Breast epithelium (tissue), 4 donors: ENCODE measurements at regions not wholly inside any gene's neighbourhood (a gene's known extent, or its start where the extent isn't known, plus 50 kb on each side); places are given as distances from the start of the nearest gene placed in this dataset.

Experiments
- DNase-seq, 2 donors: peaks; one replicate each; pipeline ENCODE4 v3.0.0-alpha.2; 2019; ENCODE audit warnings: low spot score in 2 of 2
- H3K27ac ChIP-seq, 2 donors: fragments of 200-600 bp; sonication (generic) in 1 of 2; one replicate each; pipeline ENCODE4 v1.5.1; 2016 to 2019; ENCODE audit warnings: mild to moderate bottlenecking in 1 of 2
- H3K27me3 ChIP-seq, 2 donors: fragments of 200-600 bp; sonication (generic) in 1 of 2; one replicate each; pipeline versions ENCODE4 v1.5.1 to v1.6.0; 2017 to 2019; ENCODE audit warnings: control low read depth in 1 of 2, mild to moderate bottlenecking in 1 of 2
- H3K36me3 ChIP-seq: fragments of 200-600 bp; one replicate; pipeline ENCODE4 v1.5.1; 2019
- H3K4me1 ChIP-seq, 2 donors: fragments of 200-600 bp; sonication (generic); one replicate each; pipeline ENCODE4 v1.5.1; 2016 to 2019; ENCODE audit warnings: control low read depth in 1 of 2
- H3K4me3 ChIP-seq, 3 donors: fragments of 200-600 bp; sonication (generic); 1 replicate in 2 of 3; 2 replicates in 1 of 3; pipeline ENCODE4 v1.5.1; 2016 to 2019; ENCODE audit warnings: mild to moderate bottlenecking in 3 of 3, moderate library complexity in 2 of 3
- H3K9me3 ChIP-seq, 2 donors: fragments of 200-600 bp; sonication (generic) in 1 of 2; one replicate each; pipeline ENCODE4 v1.5.1; 2016 to 2019; ENCODE audit warnings: control low read depth in 1 of 2
- CTCF ChIP-seq, 3 donors: fragments of 450-650 bp; IDR thresholded peaks; one replicate each; pipeline ENCODE4 v1.5.1; 2016 to 2017; ENCODE audit warnings: antibody characterized with exemption in 3 of 3, mild to moderate bottlenecking in 3 of 3, moderate library complexity in 3 of 3
- POLR2A ChIP-seq: fragments of 450-650 bp; IDR thresholded peaks from one replicate; pipeline ENCODE4 v1.6.1; 2016; ENCODE audit warnings: antibody characterized with exemption, mild to moderate bottlenecking, moderate library complexity
- POLR2AphosphoS5 ChIP-seq, 3 donors: sonication (generic); formaldehyde crosslinking; IDR thresholded peaks; one replicate each; pipeline ENCODE4 v1.6.1; 2017; ENCODE audit warnings: antibody characterized with exemption in 3 of 3
- intact Hi-C: fragments of 100-400 bp; cut with DNase I; formaldehyde crosslinking; loops from one replicate; pipeline ENCODE4 v1.15.1; 2023; ENCODE audit warnings: low total_unique reads

- H3K4me1 ChIP-seq, result no peaks in the 10 kb centered on the region
- intact Hi-C loops, result no loop called here
- TF ChIP-seq CTCF (IDR thresholded peaks at IDR 0.05) (no peak), POLR2A (no peak), POLR2AphosphoS5 (IDR thresholded peaks at IDR 0.05) (no peak)
- no peaks in the 10 kb centered on the region for H3K36me3 ChIP-seq
- DNase-seq, result no peak
- no peaks in the 10 kb centered on the region for H3K27me3 ChIP-seq
- no peaks in the 10 kb centered on the region for H3K9me3 ChIP-seq
- H3K27ac ChIP-seq, result no peak overlapping the region
- H3K4me3 ChIP-seq, result no peak overlapping the region
These were observed 168.2 kb downstream of the ETV1 start for GRCh38 chr7:13821152-13821787.

DNA sequence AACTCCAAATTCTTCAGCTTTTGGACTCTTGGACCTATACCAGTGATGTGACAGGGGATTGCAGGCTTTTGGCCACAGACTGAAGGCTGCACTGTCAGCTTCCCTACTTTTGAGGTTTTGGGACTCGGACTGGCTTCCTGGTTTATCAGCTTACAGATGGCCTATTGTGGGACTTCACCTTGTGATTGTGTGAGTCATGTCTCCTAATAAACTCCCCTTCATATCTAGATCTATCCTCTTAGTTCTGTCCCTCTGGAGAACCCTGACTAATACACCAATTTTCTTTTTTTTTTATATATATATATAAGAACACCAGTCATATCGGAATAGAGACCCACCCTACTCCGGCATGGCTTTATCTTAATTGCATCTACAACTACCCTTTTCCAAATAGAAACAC, 166.8 kb downstream of the ETV1 start:
- DNase-seq, result no peak
- Histone ChIP-seq H3K4me1 (no peaks in the 10 kb centered on the region), H3K9me3 (no peaks in the 10 kb centered on the region), H3K27ac (no peak overlapping the region), H3K4me3 (no peak overlapping the region), H3K27me3 (no peaks in the 10 kb centered on the region), H3K36me3 (no peaks in the 10 kb centered on the region)
- intact Hi-C loops, result no loop called here
- TF ChIP-seq POLR2AphosphoS5 (IDR thresholded peaks at IDR 0.05) (no peak), POLR2A (no peak), CTCF (IDR thresholded peaks at IDR 0.05) (no peak)

- no peak for DNase-seq
- no peak for TF ChIP-seq CTCF (IDR thresholded peaks at IDR 0.05)
- no peak for TF ChIP-seq POLR2A
- TF ChIP-seq POLR2AphosphoS5 (IDR thresholded peaks at IDR 0.05), result no peak
These were observed 162.7 kb downstream of the ETV1 start for GRCh38 chr7:13826752-13827151.

GRCh38 chr7:13827716-13828115, 161.8 kb downstream of the ETV1 start:
- intact Hi-C loops, result no loop called here
- no peaks in the 10 kb centered on the region for H3K36me3 ChIP-seq
- DNase-seq, result no peak
- no peaks in the 10 kb centered on the region for H3K9me3 ChIP-seq
- H3K4me1 ChIP-seq, result no peaks in the 10 kb centered on the region
- H3K27me3 ChIP-seq, result no peaks in the 10 kb centered on the region
- TF ChIP-seq CTCF (IDR thresholded peaks at IDR 0.05), result no peak
- TF ChIP-seq POLR2A, result no peak
- no peak for TF ChIP-seq POLR2AphosphoS5 (IDR thresholded peaks at IDR 0.05)
- no peak overlapping the region for H3K4me3 ChIP-seq
- no peak overlapping the region for H3K27ac ChIP-seq

More at GRCh38 chr7:13826752-13827151, 162.7 kb downstream of the ETV1 start:
- no peaks in the 10 kb centered on the region for H3K36me3 ChIP-seq
- H3K4me1 ChIP-seq, result no peaks in the 10 kb centered on the region
- no peak overlapping the region for H3K27ac ChIP-seq
- H3K27me3 ChIP-seq, result no peaks in the 10 kb centered on the region
- intact Hi-C loops, result no loop called here
- H3K9me3 ChIP-seq, result no peaks in the 10 kb centered on the region
- H3K4me3 ChIP-seq, result no peak overlapping the region

GRCh38 chr7:13829231-13829630, 160.2 kb downstream of the ETV1 start:
- H3K27ac ChIP-seq, result no peak overlapping the region
- DNase-seq, result no peak

More at GRCh38 chr7:13829231-13829630, 160.2 kb downstream of the ETV1 start:
- intact Hi-C loops, result no loop called here
- TF ChIP-seq POLR2AphosphoS5 (IDR thresholded peaks at IDR 0.05) (no peak), POLR2A (no peak), CTCF (IDR thresholded peaks at IDR 0.05) (no peak)
- Histone ChIP-seq H3K9me3 (no peaks in the 10 kb centered on the region), H3K36me3 (no peaks in the 10 kb centered on the region), H3K27me3 (no peaks in the 10 kb centered on the region), H3K4me1 (no peaks in the 10 kb centered on the region), H3K4me3 (no peak overlapping the region)
